ENCODE measurements at regions not wholly inside any gene's neighbourhood (a gene's known extent, or its start where the extent isn't known, plus 50 kb on each side); places are given as distances from the start of the nearest gene placed in this dataset.
A peak's percentile ranks its signal among the peaks of the same experiment; 100 is the strongest.

GRCh38 chr5:174320051-174320450 lies 274.5 kb downstream of the NSG2 start:
- DNase-seq (ENCODE audit: low read depth) = no peak
- TF ChIP-seq, protein P1, sequence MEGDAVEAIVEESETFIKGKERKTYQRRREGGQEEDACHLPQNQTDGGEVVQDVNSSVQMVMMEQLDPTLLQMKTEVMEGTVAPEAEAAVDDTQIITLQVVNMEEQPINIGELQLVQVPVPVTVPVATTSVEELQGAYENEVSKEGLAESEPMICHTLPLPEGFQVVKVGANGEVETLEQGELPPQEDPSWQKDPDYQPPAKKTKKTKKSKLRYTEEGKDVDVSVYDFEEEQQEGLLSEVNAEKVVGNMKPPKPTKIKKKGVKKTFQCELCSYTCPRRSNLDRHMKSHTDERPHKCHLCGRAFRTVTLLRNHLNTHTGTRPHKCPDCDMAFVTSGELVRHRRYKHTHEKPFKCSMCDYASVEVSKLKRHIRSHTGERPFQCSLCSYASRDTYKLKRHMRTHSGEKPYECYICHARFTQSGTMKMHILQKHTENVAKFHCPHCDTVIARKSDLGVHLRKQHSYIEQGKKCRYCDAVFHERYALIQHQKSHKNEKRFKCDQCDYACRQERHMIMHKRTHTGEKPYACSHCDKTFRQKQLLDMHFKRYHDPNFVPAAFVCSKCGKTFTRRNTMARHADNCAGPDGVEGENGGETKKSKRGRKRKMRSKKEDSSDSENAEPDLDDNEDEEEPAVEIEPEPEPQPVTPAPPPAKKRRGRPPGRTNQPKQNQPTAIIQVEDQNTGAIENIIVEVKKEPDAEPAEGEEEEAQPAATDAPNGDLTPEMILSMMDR (IDR thresholded peaks at IDR 0.05; ENCODE audit: insufficient read depth, low read depth, low read length, missing control alignments) = no peak
- H3K4me3 ChIP-seq (ENCODE audit: low read depth, low read length) = no peak overlapping the region

DNA sequence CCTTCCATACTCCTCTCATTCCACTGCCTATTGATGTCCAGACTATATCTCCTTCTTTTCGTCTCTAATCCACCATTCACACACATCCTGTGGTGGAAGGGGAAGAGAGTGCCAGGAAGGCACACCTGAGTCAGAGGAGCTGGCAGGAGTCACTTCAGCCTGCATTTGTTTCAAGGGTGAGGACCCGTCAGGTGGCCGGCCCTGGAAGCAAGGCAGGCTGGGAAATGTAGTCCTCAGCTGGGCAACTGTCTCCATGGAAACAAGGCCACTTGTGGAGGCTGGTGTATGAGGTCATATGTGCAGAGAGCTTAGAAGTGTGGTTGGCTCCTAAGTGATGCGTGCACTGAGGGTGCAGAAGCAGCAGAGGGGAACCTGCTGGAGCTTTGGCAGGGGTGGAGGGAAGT lies 278.4 kb downstream of the NSG2 start:
- TF ChIP-seq, protein P1 (IDR thresholded peaks at IDR 0.05; ENCODE audit: insufficient read depth, low read depth, low read length, missing control alignments) = no peak
- peak; percentile 74 for DNase-seq (ENCODE audit: low read depth)
- no peak overlapping the region for H3K4me3 ChIP-seq (ENCODE audit: low read depth, low read length)

DNA sequence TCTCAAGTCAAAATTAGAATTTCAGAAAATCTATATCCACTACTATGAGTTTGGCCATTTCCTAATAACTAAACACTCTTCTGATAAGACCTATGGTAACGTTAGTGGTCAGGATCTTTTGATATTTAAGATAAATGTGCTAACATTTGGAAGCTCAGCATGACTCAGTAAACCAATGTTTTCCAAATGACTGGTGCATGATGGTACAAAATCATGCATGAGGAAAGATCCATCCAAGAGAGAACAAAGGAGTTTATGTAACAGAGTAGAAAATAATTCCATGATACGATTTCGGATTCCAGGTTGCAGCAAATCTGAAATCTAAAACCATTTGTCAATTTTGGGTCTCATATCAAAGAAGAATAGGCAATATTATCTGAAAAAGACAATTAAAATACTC lies 279.2 kb downstream of the NSG2 start:
- DNase-seq (ENCODE audit: low read depth) = no peak
- no peak overlapping the region for H3K4me3 ChIP-seq (ENCODE audit: low read depth, low read length)
- TF ChIP-seq, protein P1 (IDR thresholded peaks at IDR 0.05; ENCODE audit: insufficient read depth, low read depth, low read length, missing control alignments) = no peak

DNA sequence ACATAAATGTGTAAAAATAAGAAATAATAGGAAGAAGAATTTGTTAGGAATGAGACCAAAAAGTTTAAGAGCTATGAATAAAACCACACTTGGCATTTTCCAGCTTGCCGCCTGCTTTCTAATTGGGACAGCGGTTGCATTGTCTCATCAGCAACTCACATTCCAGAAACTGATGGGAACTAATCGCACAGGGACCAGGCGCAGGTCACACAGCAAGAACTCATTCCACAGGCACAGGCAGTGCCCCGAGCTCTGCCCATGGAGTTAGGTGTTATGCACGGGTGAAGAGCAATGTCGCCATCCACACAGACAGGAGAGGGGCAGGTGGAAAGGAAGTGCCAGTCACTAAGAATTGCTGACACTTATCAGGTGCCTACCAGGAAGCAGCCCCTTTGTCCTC lies 279.9 kb downstream of the NSG2 start:
- H3K4me3 ChIP-seq (ENCODE audit: low read depth, low read length) = no peak overlapping the region
- TF ChIP-seq, protein P1 (IDR thresholded peaks at IDR 0.05; ENCODE audit: insufficient read depth, low read depth, low read length, missing control alignments) = no peak
- no peak for DNase-seq (ENCODE audit: low read depth)

- TF ChIP-seq, protein P1 (IDR thresholded peaks at IDR 0.05; ENCODE audit: insufficient read depth, low read depth, low read length, missing control alignments) = no peak
- H3K4me3 ChIP-seq (ENCODE audit: low read depth, low read length) = no peak overlapping the region
- no peak for DNase-seq (ENCODE audit: low read depth)
Observed at GRCh38 chr5:174325961-174326360, 280.5 kb downstream of the NSG2 start.

DNA sequence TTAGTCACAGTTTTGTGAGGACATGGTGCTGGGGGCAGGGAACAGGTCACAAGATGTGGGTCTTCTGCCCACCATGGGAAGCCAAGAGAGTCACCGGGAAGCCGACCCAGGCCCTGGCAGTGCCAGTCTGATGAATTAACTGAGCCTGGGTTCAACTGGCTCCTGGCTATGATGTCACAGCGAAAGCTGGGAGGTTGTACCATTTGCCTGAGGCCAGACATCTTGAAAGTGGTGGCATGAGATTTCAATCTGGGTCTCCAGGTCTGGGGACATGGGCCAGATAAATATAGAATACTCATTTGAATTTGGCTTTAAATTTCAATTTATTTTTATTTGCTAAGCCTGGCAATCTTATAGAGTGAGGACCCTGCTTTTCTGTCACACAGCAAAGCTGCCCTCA lies 280.9 kb downstream of the NSG2 start:
- no peak for DNase-seq (ENCODE audit: low read depth)
- TF ChIP-seq, protein P1 (IDR thresholded peaks at IDR 0.05; ENCODE audit: insufficient read depth, low read depth, low read length, missing control alignments) = no peak
- no peak overlapping the region for H3K4me3 ChIP-seq (ENCODE audit: low read depth, low read length)

DNA sequence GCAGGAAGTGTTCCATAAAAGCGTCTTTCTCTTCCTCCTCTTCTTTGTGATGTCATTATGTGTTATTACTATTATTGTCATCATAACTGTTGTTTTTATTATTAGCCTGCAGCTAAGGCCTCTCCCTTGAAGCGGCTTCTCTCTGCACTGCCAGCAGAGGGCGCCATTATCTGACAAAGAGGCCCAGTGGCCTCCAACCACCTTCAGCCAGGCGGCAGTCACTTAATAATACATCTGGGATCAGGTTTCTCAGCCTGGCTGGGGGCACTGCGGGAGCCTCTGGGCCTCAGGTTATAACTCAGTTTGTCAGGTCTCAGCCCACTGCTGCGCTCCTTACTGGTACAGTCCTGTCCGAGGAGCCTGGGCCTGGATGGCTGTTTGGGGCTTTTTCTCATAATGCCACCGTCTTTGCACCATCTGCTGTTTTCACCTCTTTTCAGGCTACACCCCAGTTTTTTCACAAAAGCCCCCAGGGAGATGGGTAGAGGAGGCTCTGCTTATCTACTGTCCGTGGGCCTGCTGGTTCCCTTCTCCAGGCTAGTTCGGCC lies 281.9 kb downstream of the NSG2 start:
- DNase-seq (ENCODE audit: low read depth) = peak; percentile 76
- no peak overlapping the region for H3K4me3 ChIP-seq (ENCODE audit: low read depth, low read length)
- TF ChIP-seq, protein P1 (IDR thresholded peaks at IDR 0.05; ENCODE audit: insufficient read depth, low read depth, low read length, missing control alignments) = peak; percentile 72
